ENCODE measurements at regions not wholly inside any gene's neighbourhood (a gene's known extent, or its start where the extent isn't known, plus 50 kb on each side); places are given as distances from the start of the nearest gene placed in this dataset.

GRCh38 chr18:78904179-78904531, 75.5 kb upstream of the SALL3 start:
- DNase-seq (ENCODE audit: low read depth) = no peak
- no peak overlapping the region for H3K4me3 ChIP-seq (ENCODE audit: low read depth, low read length)
- TF ChIP-seq CTCF (IDR thresholded peaks at IDR 0.05; ENCODE audit: insufficient read depth, low read length) = no peak

GRCh38 chr18:78905334-78905733, 74.3 kb upstream of the SALL3 start:
- no peak overlapping the region for H3K4me3 ChIP-seq (ENCODE audit: low read depth, low read length)
- DNase-seq (ENCODE audit: low read depth) = no peak
- TF ChIP-seq CTCF (IDR thresholded peaks at IDR 0.05; ENCODE audit: insufficient read depth, low read length) = no peak

GRCh38 chr18:78906066-78906465, 73.6 kb upstream of the SALL3 start:
- no peak for DNase-seq (ENCODE audit: low read depth)
- TF ChIP-seq CTCF (IDR thresholded peaks at IDR 0.05; ENCODE audit: insufficient read depth, low read length) = no peak
- H3K4me3 ChIP-seq (ENCODE audit: low read depth, low read length) = no peak overlapping the region

- no peak overlapping the region for H3K4me3 ChIP-seq (ENCODE audit: low read depth, low read length)
- no peak for TF ChIP-seq CTCF (IDR thresholded peaks at IDR 0.05; ENCODE audit: insufficient read depth, low read length)
- no peak for DNase-seq (ENCODE audit: low read depth)
These were observed 71.0 kb upstream of the SALL3 start for GRCh38 chr18:78908462-78909260.

- no peak overlapping the region for H3K4me3 ChIP-seq (ENCODE audit: low read depth, low read length)
- DNase-seq (ENCODE audit: low read depth) = no peak
- no peak for TF ChIP-seq CTCF (IDR thresholded peaks at IDR 0.05; ENCODE audit: insufficient read depth, low read length)
These were observed 67.8 kb upstream of the SALL3 start for GRCh38 chr18:78911751-78912283.

- DNase-seq (ENCODE audit: low read depth) = no peak
- TF ChIP-seq CTCF (IDR thresholded peaks at IDR 0.05; ENCODE audit: insufficient read depth, low read length) = no peak
- no peak overlapping the region for H3K4me3 ChIP-seq (ENCODE audit: low read depth, low read length)
These were observed 67.3 kb upstream of the SALL3 start for GRCh38 chr18:78912336-78912735.

All from fibroblast of the aortic adventitia (primary cell).